Activated T-helper 2 cell treated with anti-CD3 and anti-CD28 coated beads, Interferon-gamma antibody, Interleukin-2, Interleukin-4, amounts not matched to agents 10 μg/mL and 5 μg/mL and 100 μg/mL, durations not matched to agents 14 hours and 24 hours and 36 hours (primary cell): ENCODE measurements at regions not wholly inside any gene's neighbourhood (a gene's known extent, or its start where the extent isn't known, plus 50 kb on each side); places are given as distances from the start of the nearest gene placed in this dataset.
"Not testable (repeated sequence)": the region's sequence is repeated elsewhere in the genome, so short reads cannot be mapped to it uniquely, and the experiment has no call there.

ENCODE experiments used
- DNase-seq: peaks from one replicate; pipeline ENCODE4 v3.0.0; 2021; ENCODE audit warnings: low spot score
- H3K27ac Mint-ChIP-seq: one replicate; pipeline ENCODE4 v1.8.0; 2021; ENCODE audit warnings: mixed read lengths
- H3K27me3 Mint-ChIP-seq: one replicate; pipeline ENCODE4 v1.8.0; 2021; ENCODE audit warnings: low read depth, mixed read lengths
- H3K36me3 Mint-ChIP-seq: one replicate; pipeline ENCODE4 v1.8.0; 2021; ENCODE audit warnings: low read depth, mixed read lengths
- H3K4me1 Mint-ChIP-seq: one replicate; pipeline ENCODE4 v1.8.0; 2021; ENCODE audit warnings: low read depth, mixed read lengths
- H3K4me3 Mint-ChIP-seq: one replicate; pipeline ENCODE4 v1.8.0; 2021; ENCODE audit warnings: low read depth, mild to moderate bottlenecking, moderate library complexity, mixed read lengths
- H3K9me3 Mint-ChIP-seq: one replicate; pipeline ENCODE4 v1.8.0; 2021; ENCODE audit warnings: mixed read lengths
- intact Hi-C: fragments of 100-400 bp; cut with micrococcal nuclease; formaldehyde crosslinking; loops from one replicate; pipeline ENCODE4 v1.15.1; 2023

DNA sequence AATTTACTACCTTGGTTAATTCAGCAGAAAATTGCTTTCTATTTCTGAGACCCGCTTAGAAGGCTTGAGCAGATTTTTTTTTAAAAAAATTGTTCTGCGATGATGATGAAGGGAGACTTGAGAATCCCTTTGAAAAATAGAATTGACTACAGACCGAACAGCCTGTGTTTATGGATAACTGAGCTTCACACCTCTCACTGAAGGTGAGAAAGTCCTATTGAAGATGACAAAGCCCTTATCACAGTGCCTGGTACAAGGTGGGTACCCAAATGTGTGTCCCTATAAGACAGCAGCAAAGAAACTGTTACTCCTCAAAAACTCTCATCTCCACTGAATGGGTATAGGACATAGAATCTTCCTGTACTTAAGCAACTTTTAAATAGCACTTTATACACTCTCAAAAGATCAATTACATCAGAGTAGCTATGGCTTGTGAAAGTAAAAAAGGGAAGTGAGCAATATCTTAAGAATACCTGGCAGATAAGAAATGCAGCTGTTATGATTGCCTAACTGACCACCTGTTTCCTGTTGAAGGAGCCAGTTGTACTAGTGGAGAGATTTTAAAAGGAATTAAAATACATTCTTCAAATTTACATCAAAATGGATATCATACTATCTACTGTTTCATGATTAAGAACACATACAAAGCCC, 419.7 kb downstream of the CHSY3 start:
- intact Hi-C loops, result no loop called here
- Mint-ChIP-seq H3K27ac (no peak overlapping the region), H3K36me3 (no peaks in the 10 kb centered on the region), H3K4me3 (no peak overlapping the region), H3K4me1 (no peaks in the 10 kb centered on the region), H3K9me3 (peaks cover 11% of the 10 kb centered on the region), H3K27me3 (no peaks in the 10 kb centered on the region)
- no peak for DNase-seq

DNA sequence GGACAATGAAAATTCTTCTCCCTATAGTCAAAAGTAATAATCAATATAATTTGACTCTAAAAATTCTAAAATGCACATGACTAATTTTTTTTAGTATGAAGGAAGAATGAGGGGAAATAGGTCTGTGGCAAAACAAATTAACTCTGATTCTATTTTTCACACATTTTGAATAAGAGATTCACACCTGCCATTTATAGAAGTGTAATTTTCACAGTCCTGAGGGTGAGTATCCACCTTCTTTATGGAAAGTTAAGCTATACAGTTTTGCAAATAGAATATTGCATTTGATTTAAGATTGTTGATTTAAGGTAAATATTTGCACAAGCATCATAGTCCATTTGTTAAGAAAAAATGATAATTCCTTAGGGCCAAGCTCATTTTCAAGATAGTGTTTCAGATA, 417.7 kb downstream of the CHSY3 start:
- no peaks in the 10 kb centered on the region for H3K4me1 Mint-ChIP-seq
- intact Hi-C loops, result no loop called here
- no peaks in the 10 kb centered on the region for H3K36me3 Mint-ChIP-seq
- H3K9me3 Mint-ChIP-seq, result peaks cover 11% of the 10 kb centered on the region
- H3K27ac Mint-ChIP-seq, result no peak overlapping the region
- no peak overlapping the region for H3K4me3 Mint-ChIP-seq
- H3K27me3 Mint-ChIP-seq, result no peaks in the 10 kb centered on the region
- DNase-seq, result no peak

DNA sequence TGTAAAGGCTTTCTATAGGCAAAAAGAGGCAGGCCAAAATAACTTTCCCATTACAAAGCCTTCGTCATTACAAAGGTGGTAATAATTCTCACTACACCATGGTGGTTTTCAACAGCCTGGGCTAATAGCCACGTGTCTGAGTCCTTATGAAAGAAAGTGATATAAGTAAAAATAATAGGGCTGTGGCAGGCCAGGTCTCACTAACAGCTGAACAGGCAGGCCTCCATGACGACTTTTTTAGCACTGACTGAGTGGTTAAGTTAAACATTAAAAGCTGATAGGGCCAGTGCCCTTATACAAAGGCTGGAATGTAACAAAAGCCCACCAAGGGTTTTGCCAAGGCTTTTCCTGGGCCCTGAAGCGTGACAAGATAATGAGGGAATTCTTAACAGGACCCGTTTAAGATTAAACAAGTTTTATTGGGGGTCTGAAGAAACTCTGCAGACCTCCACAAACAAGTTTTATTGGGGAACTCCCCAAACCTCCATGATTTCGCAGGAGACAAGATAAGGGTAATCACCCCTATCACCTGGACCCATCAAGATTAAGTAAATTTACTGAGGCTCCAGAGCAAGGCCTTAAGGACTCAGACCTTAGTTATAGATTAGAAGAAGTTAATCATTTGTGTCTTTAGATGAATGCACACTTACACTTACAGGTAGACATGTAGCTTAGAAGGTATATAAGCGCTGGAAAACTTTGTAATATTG, 412.9 kb downstream of the CHSY3 start:
- intact Hi-C loops, result no loop called here
- H3K27me3 Mint-ChIP-seq, result no peaks in the 10 kb centered on the region
- H3K27ac Mint-ChIP-seq, result no peak overlapping the region
- no peaks in the 10 kb centered on the region for H3K36me3 Mint-ChIP-seq
- no peaks in the 10 kb centered on the region for H3K4me1 Mint-ChIP-seq
- no peak for DNase-seq
- no peaks in the 10 kb centered on the region for H3K9me3 Mint-ChIP-seq
- H3K4me3 Mint-ChIP-seq, result no peak overlapping the region

DNA sequence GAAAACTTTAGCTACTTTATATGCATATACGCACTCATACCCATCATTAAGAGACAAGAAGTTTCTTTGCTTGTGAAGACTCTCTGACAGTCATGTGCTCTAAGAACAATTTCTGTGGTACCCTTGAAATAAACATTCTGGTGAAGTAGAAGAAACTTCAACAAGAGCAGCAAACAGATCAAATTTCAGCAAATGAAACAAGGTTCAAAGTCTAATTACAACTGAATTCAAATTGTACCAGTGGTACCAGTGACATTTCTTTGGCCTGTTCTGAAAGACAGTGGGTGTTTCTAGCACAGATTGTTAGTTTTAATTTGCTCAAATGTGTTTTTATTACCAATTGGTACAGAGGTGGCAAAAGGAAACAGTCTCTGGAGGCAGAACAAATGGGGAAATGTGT, 391.0 kb downstream of the CHSY3 start:
- H3K4me1 Mint-ChIP-seq, result no peaks in the 10 kb centered on the region
- H3K27ac Mint-ChIP-seq, result no peak overlapping the region
- H3K9me3 Mint-ChIP-seq, result no peaks in the 10 kb centered on the region
- no peaks in the 10 kb centered on the region for H3K27me3 Mint-ChIP-seq
- no peaks in the 10 kb centered on the region for H3K36me3 Mint-ChIP-seq
- DNase-seq, result no peak
- no peak overlapping the region for H3K4me3 Mint-ChIP-seq
- intact Hi-C loops, result no loop called here

DNA sequence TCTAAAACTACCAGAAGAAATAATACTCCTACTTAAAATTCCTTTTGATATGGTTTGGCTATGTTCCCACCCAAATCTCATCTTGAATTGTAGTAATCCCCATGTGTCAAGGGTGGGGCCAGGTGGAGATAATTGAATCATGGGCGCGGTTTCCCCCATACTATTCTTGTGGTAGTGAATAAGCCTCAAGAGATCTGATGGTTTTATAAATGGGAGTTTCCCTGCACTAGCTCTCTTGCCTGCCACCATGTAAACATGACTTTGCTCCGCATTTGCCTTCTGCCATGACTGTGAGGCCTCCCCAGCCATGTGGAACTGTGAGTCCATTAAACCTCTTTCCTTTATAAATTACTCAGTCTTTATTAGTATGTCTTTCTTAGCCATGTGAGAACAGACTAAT, 390.5 kb downstream of the CHSY3 start:
- DNase-seq, H3K36me3 Mint-ChIP-seq, H3K27ac Mint-ChIP-seq, H3K27me3 Mint-ChIP-seq, H3K4me3 Mint-ChIP-seq, intact Hi-C loops, H3K4me1 Mint-ChIP-seq, H3K9me3 Mint-ChIP-seq: not testable (repeated sequence)

DNA sequence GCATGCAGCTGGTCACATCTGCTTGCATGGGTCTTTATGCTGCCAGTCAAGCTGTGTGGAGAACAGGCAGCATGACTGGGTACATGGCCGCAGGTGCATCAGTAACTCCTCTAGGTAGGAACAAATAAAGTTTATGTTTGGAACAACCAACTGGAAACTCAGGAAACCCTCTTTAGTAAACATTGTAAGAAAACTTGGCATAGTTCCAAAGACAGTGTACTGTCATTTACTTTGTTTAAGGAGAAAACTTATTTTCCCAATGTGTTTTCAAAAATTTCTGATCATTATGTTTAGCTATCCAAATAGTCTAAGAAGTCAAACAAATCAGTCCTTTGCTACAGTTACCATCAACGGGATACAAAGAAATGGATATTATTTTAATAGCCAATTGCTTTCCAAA, 386.0 kb downstream of the CHSY3 start:
- intact Hi-C loops, result no loop called here
- no peaks in the 10 kb centered on the region for H3K27me3 Mint-ChIP-seq
- no peaks in the 10 kb centered on the region for H3K9me3 Mint-ChIP-seq
- H3K4me1 Mint-ChIP-seq, result no peaks in the 10 kb centered on the region
- no peak for DNase-seq
- no peak overlapping the region for H3K27ac Mint-ChIP-seq
- no peaks in the 10 kb centered on the region for H3K36me3 Mint-ChIP-seq
- no peak overlapping the region for H3K4me3 Mint-ChIP-seq

DNA sequence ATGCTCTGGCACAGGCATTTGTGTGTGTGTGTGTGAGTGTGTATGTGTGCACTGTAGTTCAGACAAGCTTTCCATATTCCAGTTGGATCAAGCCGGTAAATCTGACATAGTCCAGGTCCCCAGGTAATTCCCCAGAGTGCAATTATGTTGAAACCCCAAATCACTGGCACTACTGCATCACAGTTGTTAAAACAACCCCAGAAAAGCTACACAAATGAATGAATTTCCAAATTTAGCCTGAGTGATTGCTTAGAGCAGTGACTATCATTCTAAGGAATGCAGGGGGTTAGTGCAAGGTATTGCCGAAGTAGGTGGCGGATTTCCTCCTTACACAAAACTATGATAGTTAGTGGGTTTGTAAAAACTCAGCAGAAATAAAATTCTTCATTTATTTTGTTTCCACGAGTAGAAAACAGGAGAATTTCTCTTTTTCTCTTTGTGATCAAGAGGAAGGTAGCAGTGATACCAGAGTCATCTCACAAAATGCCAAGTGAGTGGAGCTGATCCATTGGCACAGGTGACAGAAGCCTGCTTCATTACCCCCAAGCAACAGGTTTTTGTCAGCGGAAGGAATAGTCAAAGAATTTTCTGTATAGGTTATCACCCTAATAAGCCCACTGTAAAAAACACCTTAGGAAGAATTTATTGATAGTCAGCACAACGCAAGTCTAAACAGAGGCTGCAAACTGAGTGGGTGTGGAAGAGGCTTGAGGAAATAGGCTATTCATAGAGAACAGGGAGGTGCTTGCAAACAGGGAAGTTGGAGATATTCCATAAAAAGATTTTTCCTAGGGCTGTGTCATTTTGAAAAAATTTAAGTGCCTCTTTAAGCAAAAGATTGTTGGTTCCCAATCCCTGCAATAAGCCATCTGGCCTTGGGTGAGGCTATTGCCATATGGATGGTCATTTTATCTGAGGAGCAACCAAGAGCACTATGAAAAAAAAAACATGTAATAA, 385.1 kb downstream of the CHSY3 start:
- no peak overlapping the region for H3K4me3 Mint-ChIP-seq
- intact Hi-C loops, result no loop called here
- H3K36me3 Mint-ChIP-seq, result no peaks in the 10 kb centered on the region
- H3K27ac Mint-ChIP-seq, result no peak overlapping the region
- no peaks in the 10 kb centered on the region for H3K4me1 Mint-ChIP-seq
- no peaks in the 10 kb centered on the region for H3K27me3 Mint-ChIP-seq
- DNase-seq, result no peak
- no peaks in the 10 kb centered on the region for H3K9me3 Mint-ChIP-seq

DNA sequence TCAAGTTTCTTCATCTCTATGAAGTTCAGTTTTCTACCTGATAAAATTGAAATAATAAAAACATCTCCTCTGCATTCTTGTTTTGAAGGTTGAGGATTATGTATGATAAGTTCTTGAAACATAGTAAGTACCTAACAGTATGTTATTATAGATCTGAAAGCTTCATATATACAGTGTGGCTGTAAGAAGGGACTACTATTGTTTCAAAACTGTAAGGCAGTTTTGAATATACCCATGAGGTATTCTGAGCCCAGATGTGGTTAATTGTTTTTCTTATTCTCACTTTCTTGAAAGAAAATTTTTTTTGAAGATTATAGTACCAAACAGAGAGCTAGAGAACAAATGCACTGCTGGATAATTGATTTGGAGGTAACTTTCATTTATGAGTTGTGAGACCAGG, 383.2 kb downstream of the CHSY3 start:
- Mint-ChIP-seq H3K27ac (no peak overlapping the region), H3K9me3 (no peaks in the 10 kb centered on the region), H3K27me3 (no peaks in the 10 kb centered on the region), H3K4me3 (no peak overlapping the region), H3K4me1 (no peaks in the 10 kb centered on the region), H3K36me3 (no peaks in the 10 kb centered on the region)
- intact Hi-C loops, result no loop called here
- DNase-seq, result no peak

DNA sequence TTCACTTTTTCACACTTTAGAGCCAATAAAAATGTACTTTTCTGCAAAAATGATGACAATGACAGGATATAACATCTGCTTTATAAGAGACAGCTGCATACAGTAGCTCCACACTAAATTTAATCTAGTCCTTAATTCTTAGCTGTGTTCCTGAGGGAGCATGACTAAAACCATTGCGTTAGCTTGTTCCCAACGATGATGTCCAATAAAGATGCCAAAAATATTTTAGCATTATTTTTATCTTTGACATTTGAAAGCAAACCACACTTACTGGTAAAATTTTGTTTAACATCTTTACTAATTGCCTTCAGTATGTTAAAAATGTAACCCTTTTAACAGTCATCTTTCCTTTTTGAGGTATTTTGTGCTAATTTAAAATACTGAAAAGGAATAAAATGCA, 382.7 kb downstream of the CHSY3 start:
- Mint-ChIP-seq H3K4me3 (no peak overlapping the region), H3K27ac (no peak overlapping the region), H3K27me3 (no peaks in the 10 kb centered on the region), H3K4me1 (no peaks in the 10 kb centered on the region), H3K9me3 (no peaks in the 10 kb centered on the region), H3K36me3 (no peaks in the 10 kb centered on the region)
- DNase-seq, result no peak
- intact Hi-C loops, result no loop called here

DNA sequence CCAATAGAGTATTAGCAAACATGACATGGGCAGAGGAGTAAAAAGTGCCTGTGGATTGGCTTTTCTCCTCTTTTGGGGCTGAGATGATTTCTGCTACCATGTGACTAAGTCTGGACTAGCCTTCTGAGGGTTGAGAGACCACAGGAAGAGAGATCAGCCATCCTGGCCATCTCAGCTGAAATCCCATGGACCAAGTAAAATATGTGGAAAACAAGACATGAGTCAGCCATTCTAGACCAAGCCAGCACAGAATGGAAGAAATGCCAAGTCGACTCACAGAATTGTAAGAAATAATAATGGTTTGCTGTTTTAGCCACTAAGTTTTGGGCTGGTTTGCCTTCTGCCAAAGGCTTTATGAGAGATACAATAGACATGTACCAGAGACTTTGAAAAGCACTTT, 377.8 kb downstream of the CHSY3 start:
- no peak overlapping the region for H3K27ac Mint-ChIP-seq
- H3K36me3 Mint-ChIP-seq, result no peaks in the 10 kb centered on the region
- no peaks in the 10 kb centered on the region for H3K9me3 Mint-ChIP-seq
- intact Hi-C loops, result no loop called here
- no peak overlapping the region for H3K4me3 Mint-ChIP-seq
- DNase-seq, result no peak
- H3K27me3 Mint-ChIP-seq, result no peaks in the 10 kb centered on the region
- H3K4me1 Mint-ChIP-seq, result no peaks in the 10 kb centered on the region

DNA sequence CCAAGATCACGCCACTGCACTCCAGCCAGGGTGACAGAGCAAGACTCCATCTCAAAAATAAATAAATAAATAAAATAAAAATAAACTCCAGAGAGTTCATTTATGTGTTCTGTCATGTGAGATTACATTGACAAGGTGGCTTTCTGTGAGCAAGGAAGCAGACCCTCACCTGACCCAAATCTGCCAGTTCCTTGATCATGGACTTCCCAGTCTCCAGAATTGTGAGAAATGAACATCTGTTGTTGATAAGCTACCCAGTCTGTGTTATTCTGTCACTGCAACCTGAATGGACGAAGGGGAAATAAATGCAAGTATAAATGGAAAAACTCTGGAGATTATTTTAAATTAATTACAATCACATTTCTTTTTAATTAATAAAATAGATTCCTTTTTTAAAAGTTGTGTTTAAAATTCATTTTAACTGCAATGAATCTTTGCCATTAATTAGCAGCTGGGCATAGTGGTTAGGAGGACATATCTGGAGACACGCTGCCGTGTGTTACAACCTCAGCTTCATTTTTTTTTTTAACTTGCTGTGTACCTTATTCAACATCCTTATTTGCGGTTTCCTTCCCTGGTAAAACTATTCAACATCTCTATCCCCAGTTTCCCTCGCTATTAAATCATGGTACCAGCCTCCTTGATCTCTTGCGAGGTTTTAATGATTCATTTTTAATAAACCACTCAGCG, 376.4 kb downstream of the CHSY3 start:
- Mint-ChIP-seq H3K4me1 (no peaks in the 10 kb centered on the region), H3K36me3 (no peaks in the 10 kb centered on the region), H3K27ac (no peak overlapping the region), H3K27me3 (no peaks in the 10 kb centered on the region), H3K4me3 (no peak overlapping the region), H3K9me3 (no peaks in the 10 kb centered on the region)
- DNase-seq, result no peak
- intact Hi-C loops, result no loop called here

DNA sequence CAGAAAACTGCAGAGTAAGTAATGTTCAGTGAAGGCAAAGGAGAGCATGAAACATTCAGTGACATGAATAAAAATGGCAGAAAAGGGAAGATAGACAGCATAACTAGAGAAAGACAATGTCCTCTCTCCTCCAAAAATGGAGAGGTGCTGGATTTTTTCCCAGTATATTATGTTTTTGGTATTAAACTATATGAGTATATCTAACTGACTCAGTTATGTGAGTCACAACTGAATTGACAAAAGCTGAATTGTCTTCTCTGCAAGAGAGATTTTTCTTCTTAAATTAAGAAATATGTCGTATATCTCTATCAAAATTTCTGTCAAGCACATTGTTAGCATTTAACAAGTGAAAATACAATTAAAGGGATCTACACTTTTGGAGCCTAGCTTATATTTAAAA, 375.1 kb downstream of the CHSY3 start:
- Mint-ChIP-seq H3K36me3 (no peaks in the 10 kb centered on the region), H3K27ac (no peak overlapping the region), H3K4me1 (no peaks in the 10 kb centered on the region), H3K4me3 (no peak overlapping the region), H3K27me3 (no peaks in the 10 kb centered on the region), H3K9me3 (no peaks in the 10 kb centered on the region)
- DNase-seq, result no peak
- intact Hi-C loops, result no loop called here
